Mucosa of gallbladder (tissue), 1 donor: ENCODE measurements at regions not wholly inside any gene's neighbourhood (a gene's known extent, or its start where the extent isn't known, plus 50 kb on each side); places are given as distances from the start of the nearest gene placed in this dataset.
"Not testable (repeated sequence)": the region's sequence is repeated elsewhere in the genome, so short reads cannot be mapped to it uniquely, and the experiment has no call there.

Source experiments
- DNase-seq: peaks from one replicate; pipeline ENCODE4 v3.0.0-alpha.2; 2020; ENCODE audit warnings: low spot score
- donor health status: DM: no; HTN: no; CAD: no.

DNA sequence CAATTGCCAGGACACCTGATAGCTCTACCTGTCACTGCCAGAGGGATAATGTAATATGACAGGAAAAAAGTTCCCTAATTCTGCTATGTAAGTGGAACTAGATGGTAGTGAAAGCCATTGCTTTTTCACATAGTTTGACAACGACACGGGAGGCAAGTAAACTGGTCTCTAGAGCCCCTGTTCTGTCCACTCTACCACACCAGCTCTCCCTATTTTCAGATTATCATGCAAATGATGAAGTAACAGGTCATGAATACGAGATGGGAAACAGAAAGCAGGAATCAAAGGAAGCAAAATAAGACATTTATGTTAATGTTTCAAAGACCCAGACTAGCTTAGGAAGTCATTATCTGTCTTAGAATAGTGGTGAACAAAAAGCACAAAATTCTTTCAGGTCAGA, 56.2 kb downstream of the TAF11L14 start:
- no peak for DNase-seq

DNA sequence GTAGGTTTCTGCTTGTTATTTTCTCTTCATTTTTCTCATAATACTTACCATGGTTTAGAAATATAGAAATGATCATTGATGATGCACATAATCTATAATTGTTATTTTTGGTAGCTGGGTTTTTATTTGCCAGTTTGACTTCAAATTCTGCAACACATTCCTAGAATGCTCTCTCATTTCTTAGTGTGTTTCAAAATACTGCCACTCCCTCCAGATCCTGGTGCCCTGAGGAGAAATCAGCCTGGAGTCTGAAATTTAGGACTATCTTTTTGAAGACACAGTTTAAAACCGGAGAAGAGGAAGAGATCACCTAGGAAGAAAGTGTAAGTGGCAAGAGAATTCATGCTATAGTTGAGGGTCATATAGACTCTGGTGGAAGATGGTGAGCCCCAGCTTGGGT, 57.5 kb downstream of the TAF11L14 start:
- no peak for DNase-seq

- no peak for DNase-seq
These were observed 60.1 kb downstream of the TAF11L14 start for GRCh38 chr5:17694371-17694770.

- DNase-seq, result no peak
These were observed 60.7 kb downstream of the TAF11L14 start for GRCh38 chr5:17694914-17695313.

DNA sequence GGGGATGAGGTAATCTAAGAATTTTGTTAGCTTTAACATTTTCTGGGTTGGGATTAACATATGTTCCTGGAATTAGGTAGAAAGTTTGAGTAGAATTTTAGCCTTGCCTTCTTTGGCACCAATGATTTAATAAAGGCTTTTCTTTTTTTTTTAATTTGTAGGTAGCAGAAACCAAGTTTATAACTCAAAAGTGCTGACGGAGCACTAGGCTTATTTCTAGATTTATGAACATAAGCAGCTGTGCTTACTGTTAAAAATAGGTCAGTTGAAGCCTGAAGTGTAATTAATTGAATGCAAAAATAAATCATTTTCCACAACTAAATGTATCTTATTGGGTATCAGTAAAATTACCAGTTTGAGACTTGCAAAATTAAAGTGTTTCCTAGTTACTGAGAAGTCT, 62.4 kb downstream of the TAF11L14 start:
- DNase-seq, result no peak

GRCh38 chr5:17697671-17698070, 63.4 kb downstream of the TAF11L14 start:
- no peak for DNase-seq

- DNase-seq, result no peak
These were observed 74.9 kb downstream of the TAF11L14 start for GRCh38 chr5:17709011-17709710.

DNA sequence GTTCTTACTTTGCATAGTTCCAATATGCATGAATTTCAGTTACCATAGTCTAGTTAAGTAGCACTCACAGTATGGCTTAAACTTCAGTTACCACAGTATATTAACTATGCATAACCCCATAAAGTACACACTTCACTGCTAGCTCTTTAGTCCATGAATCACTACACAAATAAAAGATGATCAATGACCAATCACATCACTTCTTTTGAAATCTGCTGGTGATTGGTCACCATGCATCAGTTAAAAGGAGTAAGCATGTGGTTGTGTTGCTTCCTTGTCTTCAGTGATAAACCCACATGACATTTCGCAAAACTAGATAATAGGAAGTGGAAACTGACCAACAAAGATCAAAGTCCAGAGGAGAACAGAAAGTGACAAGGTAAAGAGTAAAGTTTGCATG, 79.0 kb downstream of the TAF11L14 start:
- no peak for DNase-seq

DNA sequence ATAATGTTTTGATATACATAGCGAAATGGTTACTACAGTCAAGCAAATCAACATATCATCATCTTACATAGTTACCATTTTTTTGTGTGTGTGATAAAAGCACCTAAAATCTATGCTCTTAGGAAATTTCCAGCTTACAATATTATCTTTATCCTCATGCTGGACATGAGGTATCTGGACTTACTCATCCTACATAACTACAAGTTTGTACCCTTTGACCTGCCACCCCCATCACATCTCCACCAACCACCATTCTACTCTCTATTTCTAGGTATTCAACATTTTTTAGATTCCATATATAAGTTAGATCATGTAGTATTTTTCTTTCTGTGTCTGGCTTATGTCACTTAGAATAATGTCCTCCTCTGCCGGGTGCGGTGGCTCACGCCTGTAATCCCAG, 79.9 kb downstream of the TAF11L14 start:
- no peak for DNase-seq

GRCh38 chr5:17719592-17719991, 85.3 kb downstream of the TAF11L14 start:
- DNase-seq, result no peak

GRCh38 chr5:17720071-17720470, 85.8 kb downstream of the TAF11L14 start:
- no peak for DNase-seq

- no peak for DNase-seq
These were observed 89.6 kb downstream of the TAF11L14 start for GRCh38 chr5:17723876-17724275.

GRCh38 chr5:17727098-17727497, 92.8 kb downstream of the TAF11L14 start:
- no peak for DNase-seq

GRCh38 chr5:17730421-17730820, 96.2 kb downstream of the TAF11L14 start:
- no peak for DNase-seq

DNA sequence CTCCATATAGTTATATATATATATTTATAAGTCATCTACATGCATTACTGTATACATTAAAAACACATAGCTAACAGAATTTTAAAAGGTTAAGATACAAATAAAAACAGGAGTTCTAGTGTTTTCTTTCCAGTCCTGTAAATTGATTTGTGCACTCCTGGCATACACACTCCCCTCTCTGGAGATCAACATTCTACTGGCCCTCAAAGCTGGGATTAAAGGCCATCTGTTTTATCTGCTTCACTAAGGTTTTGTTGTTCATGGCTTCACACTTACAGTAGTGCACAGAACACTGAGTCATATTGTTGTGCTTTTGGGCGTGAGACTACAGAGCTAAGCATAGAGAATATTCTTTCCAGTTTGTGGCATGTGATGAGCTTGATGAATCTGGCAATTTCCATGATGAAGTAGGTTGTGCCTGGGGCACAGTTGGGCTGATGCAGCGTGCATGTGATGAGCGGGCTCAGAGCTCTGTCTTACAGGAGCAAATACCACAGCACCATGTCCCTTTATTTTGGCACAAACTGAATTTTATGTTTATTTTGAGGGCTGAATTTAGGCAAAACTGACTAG, 98.2 kb downstream of the TAF11L14 start:
- no peak for DNase-seq

- no peak for DNase-seq
These were observed 99.8 kb downstream of the TAF11L14 start for GRCh38 chr5:17734011-17734410.

- no peak for DNase-seq
These were observed 101.5 kb downstream of the TAF11L14 start for GRCh38 chr5:17735761-17736160.

GRCh38 chr5:17737092-17737491, 102.8 kb downstream of the TAF11L14 start:
- no peak for DNase-seq

DNA sequence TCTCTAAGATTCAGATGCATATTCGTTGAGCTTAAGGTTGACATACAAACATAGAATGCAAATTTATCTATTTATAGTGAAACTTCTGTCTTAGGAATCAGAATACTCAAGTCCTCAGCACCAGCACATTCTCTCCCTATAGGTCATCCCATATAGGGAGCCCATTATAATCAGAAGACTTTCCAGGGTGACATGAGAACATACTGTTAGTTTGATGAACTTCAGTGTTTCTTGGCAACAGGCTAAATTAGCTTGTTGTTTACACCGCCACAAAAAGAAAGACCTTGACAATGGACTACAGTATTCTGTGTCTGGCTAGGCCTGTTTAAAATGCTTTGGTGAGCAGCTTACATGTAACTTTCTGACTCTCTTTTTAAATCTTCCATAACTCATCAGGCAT, 104.2 kb downstream of the TAF11L14 start:
- DNase-seq, result no peak

- no peak for DNase-seq
These were observed 109.5 kb downstream of the TAF11L14 start for GRCh38 chr5:17743580-17744435.

DNA sequence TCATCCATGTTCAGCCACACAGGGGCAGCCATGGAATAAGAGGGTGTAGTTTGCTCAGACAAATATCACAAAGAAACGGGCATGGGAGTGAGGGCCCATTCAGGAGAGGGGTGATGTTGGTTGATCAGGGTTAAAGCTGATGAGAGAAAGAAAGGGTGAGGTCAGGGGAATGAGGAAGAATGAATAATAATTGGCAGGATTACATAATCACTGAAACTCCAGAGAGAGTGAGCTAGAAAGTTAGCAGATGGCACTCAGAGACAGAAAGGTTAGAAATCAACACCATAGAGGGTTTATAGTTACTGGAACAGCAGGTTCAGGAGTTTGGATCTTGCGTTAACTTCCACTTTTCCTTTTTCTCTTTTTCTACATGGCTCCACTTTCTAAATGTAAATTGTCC, 113.9 kb downstream of the TAF11L14 start:
- DNase-seq, result no peak

DNA sequence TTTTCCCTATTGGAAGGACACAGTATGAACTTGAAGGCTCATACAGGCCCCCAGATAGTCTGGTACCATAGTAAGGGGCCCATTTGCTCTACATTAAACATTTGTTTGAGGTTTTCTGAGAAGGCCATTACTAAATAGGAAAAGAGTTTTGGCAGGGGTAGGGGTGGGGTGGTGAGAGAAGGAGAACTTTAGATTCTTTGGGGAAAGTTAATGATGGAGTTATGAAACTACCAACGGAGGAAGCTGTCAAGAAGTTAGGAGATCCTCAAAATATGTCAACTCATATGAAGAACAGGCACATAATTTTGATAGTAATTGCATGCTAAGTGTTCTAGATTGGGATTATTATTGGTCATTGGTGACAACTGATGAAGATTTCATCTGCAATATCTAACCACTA, 114.7 kb downstream of the TAF11L14 start:
- no peak for DNase-seq

DNA sequence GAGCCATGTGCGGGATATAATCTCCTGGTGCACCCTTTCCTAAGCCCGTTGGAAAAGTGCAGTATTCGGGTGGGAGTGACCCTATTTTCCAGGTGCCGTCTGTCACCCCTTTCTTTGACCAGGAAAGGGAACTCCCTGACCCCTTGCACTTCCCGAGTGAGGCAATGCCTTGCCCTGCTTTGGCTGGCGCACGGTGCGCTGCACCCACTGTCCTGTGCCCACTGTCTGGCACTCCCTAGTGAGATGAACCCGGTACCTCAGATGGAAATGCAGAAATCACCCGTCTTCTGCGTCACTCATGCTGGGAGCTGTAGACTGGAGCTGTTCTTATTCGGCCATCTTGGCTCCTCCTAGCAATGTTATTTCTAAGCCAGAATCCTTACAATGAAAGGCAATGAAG, 121.1 kb downstream of the TAF11L14 start:
- not testable (repeated sequence) for DNase-seq
